CMK (cell line): ENCODE measurements at regions not wholly inside any gene's neighbourhood (a gene's known extent, or its start where the extent isn't known, plus 50 kb on each side); places are given as distances from the start of the nearest gene placed in this dataset.
"Not testable (repeated sequence)": the region's sequence is repeated elsewhere in the genome, so short reads cannot be mapped to it uniquely, and the experiment has no call there.

ENCODE experiments used
- DNase-seq: peaks from one replicate; pipeline ENCODE4 v3.0.0-alpha.2; 2010; ENCODE audit warnings: low read depth

DNA sequence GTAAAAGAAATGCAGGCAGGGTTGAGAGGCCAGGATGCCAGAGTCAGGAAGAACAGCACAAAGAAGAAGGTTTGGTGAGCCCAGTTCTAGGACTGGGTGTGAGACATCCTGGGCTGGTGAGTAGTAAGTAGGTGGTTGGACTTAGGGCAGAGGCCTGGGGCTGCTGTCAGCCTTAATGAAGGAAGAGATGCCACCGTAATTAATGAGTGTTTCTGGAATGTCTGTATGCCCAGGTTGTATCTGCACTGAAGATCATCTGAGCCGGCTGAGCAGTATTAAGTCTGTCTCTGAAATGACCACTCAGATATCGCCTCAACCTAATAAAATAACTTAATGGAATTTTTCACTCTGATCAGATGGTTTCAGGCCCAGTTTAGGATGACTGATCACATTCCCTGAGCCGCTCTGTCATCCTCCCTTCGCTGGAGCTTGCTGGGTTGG, 532.9 kb upstream of the IL12A start:
- DNase-seq = no peak

DNA sequence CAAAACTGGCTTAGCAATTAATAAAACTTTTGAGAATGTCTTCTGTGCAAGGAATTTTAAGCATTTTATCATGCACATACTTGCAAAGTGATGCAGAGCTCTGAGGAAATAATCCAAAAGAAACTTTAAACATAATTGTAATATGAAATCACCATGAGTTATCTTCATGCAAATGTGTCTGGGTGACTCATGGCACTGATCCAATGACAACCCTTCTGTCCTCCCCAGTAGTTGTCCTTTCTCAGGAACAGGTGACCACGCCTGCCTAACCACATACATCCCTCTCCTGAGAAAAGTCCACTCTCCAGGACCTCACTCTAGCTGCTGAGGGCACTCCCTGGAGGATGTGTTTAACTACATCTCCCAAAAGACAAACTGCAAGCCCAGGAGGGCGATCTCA, 530.6 kb upstream of the IL12A start:
- no peak for DNase-seq

DNA sequence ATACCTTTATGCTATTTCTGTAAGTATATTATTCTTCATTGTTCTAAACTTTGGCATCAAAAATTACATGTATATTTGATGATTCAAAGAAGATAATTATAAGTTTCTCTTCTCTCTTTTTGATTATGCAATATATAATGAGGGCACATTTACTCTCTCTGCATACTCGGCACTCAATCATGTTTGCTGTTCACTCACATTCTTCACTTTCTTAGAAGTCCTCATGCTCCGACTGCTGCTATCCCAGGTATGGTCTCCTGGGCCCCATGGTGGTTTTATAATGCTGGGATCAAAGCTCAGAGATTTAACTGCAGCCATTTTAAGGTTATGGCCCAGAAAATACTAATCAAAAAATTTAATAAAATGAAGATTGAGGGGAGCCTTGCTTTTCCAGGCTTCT, 529.7 kb upstream of the IL12A start:
- DNase-seq = no peak

GRCh38 chr3:159472611-159473010, 516.0 kb upstream of the IL12A start:
- DNase-seq = no peak

DNA sequence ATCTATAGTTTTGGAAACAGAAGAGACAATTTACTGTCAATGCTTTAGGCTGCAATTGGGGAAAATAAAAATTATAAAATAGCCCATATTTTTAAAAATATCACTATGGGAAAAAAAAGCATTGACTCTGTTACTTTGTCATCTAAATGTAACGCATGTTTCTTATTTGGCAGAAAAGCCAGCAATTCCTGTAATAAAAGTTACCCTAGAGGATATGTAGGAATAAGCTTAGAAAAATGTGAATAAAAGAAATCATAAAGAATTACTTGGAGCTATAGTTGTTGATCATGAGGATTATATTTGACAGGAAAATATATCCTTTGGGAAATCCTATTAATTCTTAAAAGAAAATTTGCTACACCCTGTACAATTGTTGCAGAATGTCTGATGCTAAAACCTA, 515.4 kb upstream of the IL12A start:
- no peak for DNase-seq

DNA sequence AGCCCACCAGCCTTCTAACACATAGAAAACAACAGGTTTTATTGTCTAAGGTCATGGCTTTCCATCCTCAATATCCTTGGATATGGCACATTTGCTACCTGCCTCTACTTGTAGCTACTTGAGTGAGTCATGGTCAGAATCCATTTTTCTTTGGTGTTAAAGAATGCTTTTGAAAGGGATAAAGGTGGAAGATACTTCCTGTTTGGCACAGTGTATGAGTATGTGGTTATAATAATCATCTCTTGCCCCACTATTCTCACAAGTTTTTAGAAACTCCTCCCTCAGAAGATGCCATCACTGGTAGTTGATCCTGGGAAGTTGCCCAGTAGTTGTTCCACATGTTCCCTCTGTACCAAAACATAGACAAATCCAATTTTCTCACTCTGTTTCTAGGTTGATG, 508.6 kb upstream of the IL12A start:
- DNase-seq = no peak

GRCh38 chr3:159482241-159482993, 506.2 kb upstream of the IL12A start:
- no peak for DNase-seq

- no peak for DNase-seq
Measured at GRCh38 chr3:159482994-159483367, 505.7 kb upstream of the IL12A start.

DNA sequence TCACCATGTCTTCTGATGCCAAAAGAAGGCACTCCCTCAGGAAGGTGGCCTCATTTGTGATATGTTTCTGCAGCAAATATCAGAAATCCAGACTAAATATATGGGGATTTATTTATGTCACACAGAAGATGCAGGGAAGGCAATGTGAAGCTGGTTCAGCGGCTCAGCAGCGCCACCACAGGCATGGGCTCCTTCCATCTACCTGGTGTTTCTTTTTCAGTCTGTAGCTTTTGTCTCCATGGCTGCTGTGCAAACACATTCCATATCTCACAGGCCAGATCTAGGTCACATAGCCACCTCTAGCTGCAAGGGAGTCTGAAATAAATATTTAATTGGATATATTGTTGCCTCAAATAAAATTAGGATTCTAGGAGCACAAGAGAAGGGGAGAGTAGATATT, 502.1 kb upstream of the IL12A start:
- no peak for DNase-seq

- no peak for DNase-seq
Measured at GRCh38 chr3:159487304-159487703, 501.3 kb upstream of the IL12A start.

- no peak for DNase-seq
Measured at GRCh38 chr3:159488602-159489001, 500.0 kb upstream of the IL12A start.

- no peak for DNase-seq
Measured at GRCh38 chr3:159497361-159497760, 491.3 kb upstream of the IL12A start.

DNA sequence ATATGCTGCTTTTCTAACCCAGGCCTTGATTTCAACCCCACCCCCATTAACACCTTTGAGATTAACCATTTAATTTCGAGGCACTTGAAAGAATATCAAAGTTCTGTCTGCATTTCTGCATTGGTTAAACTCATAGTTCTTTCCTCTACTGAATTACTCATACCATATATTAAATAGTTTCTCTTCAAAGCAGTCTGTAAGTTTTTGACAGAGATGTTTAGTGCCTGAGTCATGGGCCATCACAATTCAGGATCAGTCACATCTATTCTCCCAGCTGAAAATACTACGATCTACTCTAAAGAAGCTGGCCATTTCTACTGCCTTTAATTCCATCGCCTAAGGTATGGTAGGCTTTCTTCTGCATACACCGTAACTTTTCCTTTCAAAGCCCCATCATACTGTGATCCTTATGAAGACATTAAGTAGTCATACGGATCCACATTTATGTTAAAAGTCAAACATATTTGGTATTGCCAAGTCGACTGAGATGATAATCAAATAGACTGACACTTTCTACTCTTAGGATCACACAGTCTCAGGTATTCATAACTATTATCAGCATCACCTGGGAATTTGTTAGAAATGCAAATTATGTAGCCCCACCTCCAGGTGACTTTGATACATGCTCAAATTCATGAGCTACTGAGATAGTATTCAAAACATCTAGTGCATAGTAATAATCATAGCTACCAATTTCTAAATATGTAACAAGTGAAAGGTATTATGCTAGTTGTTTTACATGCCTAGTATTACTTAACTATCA, 489.4 kb upstream of the IL12A start:
- DNase-seq = no peak

DNA sequence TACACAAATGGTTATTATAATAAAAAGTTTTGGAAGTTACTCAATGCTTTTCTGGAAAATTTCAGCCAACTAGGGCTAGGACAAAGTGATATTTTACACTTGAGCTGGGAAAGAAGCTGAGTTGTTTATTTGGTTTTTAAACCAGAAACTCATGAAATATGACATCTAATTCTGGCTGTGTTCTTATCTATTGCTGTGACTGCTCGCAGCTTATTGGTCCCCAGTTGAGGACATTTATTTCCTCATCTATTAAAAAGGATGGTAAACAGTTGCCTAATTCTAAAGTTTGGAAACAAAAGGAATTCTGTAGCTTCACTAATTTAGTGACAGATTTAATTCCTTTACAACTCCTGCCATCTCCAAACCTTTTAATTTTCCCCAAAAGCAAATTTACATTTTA, 487.6 kb upstream of the IL12A start:
- no peak for DNase-seq

DNA sequence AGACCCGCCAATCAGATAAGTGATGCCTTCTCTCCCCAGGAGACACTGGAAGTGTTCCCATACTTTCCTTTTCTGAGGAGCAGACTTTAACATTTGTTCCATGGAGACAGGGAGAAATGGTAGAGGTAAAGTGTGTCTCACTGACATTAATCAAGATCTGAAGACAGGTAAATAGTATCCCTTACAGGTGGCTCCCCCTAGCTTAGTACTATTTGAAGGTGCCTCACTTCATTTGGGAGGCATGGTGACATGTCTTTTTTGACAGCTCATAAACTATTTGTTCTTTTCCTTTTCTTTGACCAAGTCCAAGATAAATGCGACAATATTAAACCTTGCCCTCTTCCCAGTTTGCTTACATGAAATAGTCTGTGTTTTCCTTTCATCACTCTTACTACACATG, 485.6 kb upstream of the IL12A start:
- no peak for DNase-seq

GRCh38 chr3:159510988-159511387, 477.6 kb upstream of the IL12A start:
- not testable (repeated sequence) for DNase-seq

DNA sequence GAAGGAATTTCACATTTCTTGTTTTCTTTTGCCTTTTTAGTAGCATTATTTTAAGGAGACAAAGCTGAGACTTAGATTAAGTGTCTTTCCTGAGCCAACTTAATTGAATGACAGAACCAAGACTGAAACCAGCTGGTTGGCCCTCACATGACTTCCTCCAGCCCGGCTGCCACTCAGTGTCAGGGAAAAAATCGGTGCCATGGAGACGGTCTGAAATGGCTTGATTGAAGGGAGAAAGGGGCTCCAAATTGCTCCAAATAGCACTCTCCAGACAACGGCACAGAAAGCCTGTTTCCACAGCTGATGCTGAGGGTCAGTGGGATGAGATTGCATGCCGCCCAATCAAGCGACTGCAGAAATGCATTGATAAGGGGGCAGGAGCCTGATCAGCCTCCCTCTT, 475.2 kb upstream of the IL12A start:
- no peak for DNase-seq

DNA sequence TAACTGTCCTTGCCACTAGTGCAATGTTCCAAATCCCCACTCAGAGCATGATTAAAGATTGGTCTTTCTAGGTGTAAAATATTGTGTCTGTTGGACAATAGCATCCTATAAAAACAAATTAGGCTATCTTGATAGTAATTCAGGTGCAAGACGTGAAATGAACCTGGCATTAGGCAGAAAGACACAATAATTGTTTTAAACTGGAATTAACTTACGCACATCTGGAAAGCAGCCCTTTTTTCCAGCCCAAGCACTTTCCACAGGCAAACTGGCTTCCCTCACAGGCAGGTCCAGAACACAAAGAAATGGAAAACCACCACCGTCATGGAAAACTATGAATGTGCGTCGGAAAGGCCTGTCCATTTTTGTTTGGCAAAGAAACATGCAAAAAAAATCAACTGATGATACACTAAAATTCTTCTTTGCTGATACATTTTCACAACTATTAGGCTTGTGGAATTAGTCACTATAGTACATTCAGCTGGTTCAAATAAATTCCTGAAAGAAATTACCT, 474.7 kb upstream of the IL12A start:
- DNase-seq = no peak

- DNase-seq = no peak
Measured at GRCh38 chr3:159517105-159517504, 471.5 kb upstream of the IL12A start.

GRCh38 chr3:159520638-159521037, 468.0 kb upstream of the IL12A start:
- DNase-seq = no peak

GRCh38 chr3:159522276-159522675, 466.4 kb upstream of the IL12A start:
- DNase-seq = no peak

- DNase-seq = no peak
Measured at GRCh38 chr3:159528251-159528895, 460.3 kb upstream of the IL12A start.

DNA sequence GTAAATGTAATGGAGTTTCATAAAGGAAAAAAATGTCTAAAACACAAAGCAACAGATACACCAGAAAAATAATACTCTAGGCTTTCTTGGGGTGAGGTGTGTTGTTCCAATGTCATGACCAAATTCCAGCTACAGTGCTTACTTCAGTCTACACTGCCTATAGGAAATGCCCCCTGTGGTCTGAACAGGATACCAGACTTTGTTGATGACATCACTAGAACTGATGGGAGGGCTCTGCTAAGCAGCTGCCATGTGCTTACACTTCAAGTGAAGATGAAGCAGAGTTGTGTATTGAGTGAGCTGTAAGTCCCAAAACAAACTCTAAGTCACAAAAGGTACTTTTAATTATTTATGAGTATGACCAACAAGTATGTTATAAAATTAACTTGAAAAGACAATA, 456.1 kb upstream of the IL12A start:
- DNase-seq = no peak
